A673 (cell line): ENCODE measurements at regions not wholly inside any gene's neighbourhood (a gene's known extent, or its start where the extent isn't known, plus 50 kb on each side); places are given as distances from the start of the nearest gene placed in this dataset.

Experiments
- BruUV-seq: library from RNA; stranded (reverse); fragments of 400-500 nt; replicated peaks from 2 replicates; lab custom pipeline; 2021; lab: Mats Ljungman, UMichigan
- CTCF ChIA-PET: fragments of 300-600 bp; sonication (Branson Sonifier 250); formaldehyde crosslinking; loops from one replicate; lab custom pipeline; 2022; ENCODE audit warnings: antibody characterized with exemption; lab: Charles Lee
- POLR2A ChIA-PET: fragments of 300-600 bp; sonication (Branson Sonifier 250); formaldehyde crosslinking; loops from one replicate; lab custom pipeline; 2022; ENCODE audit warnings: antibody characterized with exemption; ENCODE audit not compliant: low non-redundant PET; lab: Charles Lee
- DNase-seq: peaks from one replicate; pipeline ENCODE4 v3.0.0-alpha.2; 2015; ENCODE audit warnings: low spot score
- H3K27ac ChIP-seq: fragments of 200-600 bp; sonication (generic); 2 replicates; pipeline ENCODE4 v1.5.1; 2016; ENCODE audit warnings: mixed run types, low read depth, mild to moderate bottlenecking, mixed read lengths, antibody characterized with exemption, low read length; ENCODE audit not compliant: poor library complexity, severe bottlenecking
- H3K27me3 ChIP-seq: fragments of 200-600 bp; sonication (generic); replicated peaks from 2 replicates; pipeline ENCODE4 v1.6.1; 2017; ENCODE audit warnings: mixed run types, low read depth, mild to moderate bottlenecking, mixed read lengths, antibody characterized with exemption, low read length; ENCODE audit not compliant: insufficient read depth, poor library complexity
- H3K36me3 ChIP-seq: fragments of 200-600 bp; sonication (generic); 2 replicates; pipeline ENCODE4 v1.6.1; 2016; ENCODE audit warnings: mixed run types, mild to moderate bottlenecking, mixed read lengths, antibody characterized with exemption, low read length; ENCODE audit not compliant: insufficient read depth, poor library complexity, severe bottlenecking
- H3K4me1 ChIP-seq: fragments of 200-600 bp; sonication (generic); 2 replicates; pipeline ENCODE4 v1.6.1; 2017; ENCODE audit warnings: mixed run types, mild to moderate bottlenecking, mixed read lengths, antibody characterized with exemption, low read length; ENCODE audit not compliant: insufficient read depth, poor library complexity, severe bottlenecking
- H3K4me3 ChIP-seq: fragments of 200-600 bp; sonication (generic); 2 replicates; pipeline ENCODE4 v1.5.1; 2016; ENCODE audit warnings: low read depth, mixed run types, mild to moderate bottlenecking, mixed read lengths, low read length; ENCODE audit not compliant: poor library complexity, severe bottlenecking
- H3K9me3 ChIP-seq: fragments of 200-600 bp; sonication (generic); 2 replicates; pipeline ENCODE4 v1.6.1; 2016; ENCODE audit warnings: mixed run types, low read depth, mild to moderate bottlenecking, mixed read lengths, antibody characterized with exemption, low read length; ENCODE audit not compliant: poor library complexity, severe bottlenecking
- EZH2 ChIP-seq: fragments of 200-600 bp; sonication (generic); IDR thresholded peaks from 2 replicates; pipeline ENCODE4 v1.6.1; 2017; ENCODE audit warnings: borderline replicate concordance, low read depth, mild to moderate bottlenecking, mixed read lengths, antibody characterized with exemption, low read length; ENCODE audit not compliant: poor library complexity, severe bottlenecking
- intact Hi-C: fragments of 100-400 bp; cut with micrococcal nuclease; formaldehyde crosslinking; loops from one replicate; pipeline ENCODE4 v1.10.0; 2022; ENCODE audit not compliant: unreplicated experiment
- TF ChIP-seq, protein P1 (sequence below): fragments of 300-800, 200-600 bp; sonication (generic); conservative IDR thresholded peaks from 2 replicates; pipeline ENCODE4 v1.5.1; 2017; ENCODE audit warnings: low read depth, mild to moderate bottlenecking, antibody characterized with exemption, low read length, moderate library complexity, mixed read lengths

DNA sequence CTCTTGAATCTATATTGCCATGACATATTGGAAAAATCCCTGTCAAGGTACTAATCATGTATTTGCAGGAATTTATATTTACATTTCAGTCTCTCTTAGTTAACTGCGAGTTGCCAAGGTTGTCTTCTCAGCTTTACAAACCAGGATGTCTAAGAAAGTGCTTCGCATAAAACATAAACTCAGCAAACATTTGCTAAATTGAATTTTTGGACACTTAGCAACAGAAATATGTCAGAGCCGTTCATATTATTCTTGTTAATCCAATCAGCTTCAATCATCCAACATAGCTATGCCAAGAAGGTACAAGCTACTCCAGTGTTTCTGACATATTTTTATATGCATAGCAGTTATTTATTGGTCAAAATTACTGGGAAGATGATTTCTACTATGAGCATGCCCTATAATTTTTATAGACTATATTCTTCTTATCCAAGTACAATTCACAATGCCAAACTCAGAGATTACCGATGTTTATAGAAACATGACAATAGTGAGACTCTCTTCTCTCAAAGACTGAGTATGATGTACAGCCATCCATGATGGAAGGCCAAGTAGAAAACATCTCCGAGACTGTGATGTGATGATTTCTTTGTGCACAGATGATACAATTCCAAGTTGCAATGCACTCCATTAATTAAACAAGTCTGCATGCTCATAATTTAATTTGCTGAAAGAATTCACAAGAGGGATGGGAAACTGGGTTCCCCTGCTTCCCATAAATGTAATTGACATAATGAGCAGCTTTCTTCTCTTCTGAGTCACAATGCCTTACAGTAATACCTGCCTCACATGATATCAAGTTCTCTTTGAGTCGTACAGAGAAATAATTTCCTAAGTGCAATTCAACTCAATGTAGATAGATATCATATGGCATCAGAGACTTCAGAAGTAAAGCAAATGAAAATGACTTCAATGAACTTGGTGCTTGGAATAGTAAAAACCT, 776.3 kb downstream of the EFNB2 start:
- Histone ChIP-seq H3K27ac (no peak overlapping the region), H3K4me1 (no peaks in the 10 kb centered on the region), H3K4me3 (no peak overlapping the region), H3K27me3 (no peaks in the 10 kb centered on the region), H3K36me3 (no peaks in the 10 kb centered on the region), H3K9me3 (no peaks in the 10 kb centered on the region)
- BruUV-seq: no TSS peak
- ChIA-PET POLR2A (no interaction called here), CTCF (no interaction called here)
- no peak for DNase-seq
- intact Hi-C loops: no loop called here
- TF ChIP-seq, protein P1, sequence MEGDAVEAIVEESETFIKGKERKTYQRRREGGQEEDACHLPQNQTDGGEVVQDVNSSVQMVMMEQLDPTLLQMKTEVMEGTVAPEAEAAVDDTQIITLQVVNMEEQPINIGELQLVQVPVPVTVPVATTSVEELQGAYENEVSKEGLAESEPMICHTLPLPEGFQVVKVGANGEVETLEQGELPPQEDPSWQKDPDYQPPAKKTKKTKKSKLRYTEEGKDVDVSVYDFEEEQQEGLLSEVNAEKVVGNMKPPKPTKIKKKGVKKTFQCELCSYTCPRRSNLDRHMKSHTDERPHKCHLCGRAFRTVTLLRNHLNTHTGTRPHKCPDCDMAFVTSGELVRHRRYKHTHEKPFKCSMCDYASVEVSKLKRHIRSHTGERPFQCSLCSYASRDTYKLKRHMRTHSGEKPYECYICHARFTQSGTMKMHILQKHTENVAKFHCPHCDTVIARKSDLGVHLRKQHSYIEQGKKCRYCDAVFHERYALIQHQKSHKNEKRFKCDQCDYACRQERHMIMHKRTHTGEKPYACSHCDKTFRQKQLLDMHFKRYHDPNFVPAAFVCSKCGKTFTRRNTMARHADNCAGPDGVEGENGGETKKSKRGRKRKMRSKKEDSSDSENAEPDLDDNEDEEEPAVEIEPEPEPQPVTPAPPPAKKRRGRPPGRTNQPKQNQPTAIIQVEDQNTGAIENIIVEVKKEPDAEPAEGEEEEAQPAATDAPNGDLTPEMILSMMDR: no peak
- no peak for TF ChIP-seq EZH2

DNA sequence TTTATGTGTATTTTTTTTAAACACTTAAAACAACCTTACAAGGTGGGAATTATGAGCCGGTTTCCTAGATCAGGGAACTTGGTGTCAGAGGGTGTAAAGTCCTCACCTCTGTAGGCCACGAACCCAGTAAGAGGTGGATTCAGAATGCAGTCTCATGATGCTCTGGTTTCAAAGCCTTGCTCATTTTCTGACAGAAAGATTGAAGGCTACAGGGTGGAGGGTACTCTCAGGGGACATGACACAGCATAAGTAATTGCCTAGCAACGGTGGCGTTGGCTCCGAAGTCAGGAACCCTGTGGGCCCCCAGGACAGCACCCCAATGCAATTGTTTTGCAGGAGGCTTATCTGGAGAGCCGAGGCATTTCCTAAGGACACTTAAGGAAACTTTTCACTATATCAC, 794.7 kb downstream of the EFNB2 start:
- ChIA-PET CTCF (no interaction called here), POLR2A (no interaction called here)
- Histone ChIP-seq H3K27me3 (no peaks in the 10 kb centered on the region), H3K4me1 (no peaks in the 10 kb centered on the region), H3K27ac (no peak overlapping the region), H3K9me3 (no peaks in the 10 kb centered on the region), H3K4me3 (no peak overlapping the region), H3K36me3 (no peaks in the 10 kb centered on the region)
- intact Hi-C loops: no loop called here
- no peak for DNase-seq
- no peak for TF ChIP-seq EZH2
- TF ChIP-seq, protein P1: no peak
- no TSS peak for BruUV-seq

GRCh38 chr13:105737688-105738087, 797.8 kb downstream of the EFNB2 start:
- ChIA-PET POLR2A (no interaction called here), CTCF (no interaction called here)
- Histone ChIP-seq H3K4me3 (no peak overlapping the region), H3K27me3 (no peaks in the 10 kb centered on the region), H3K4me1 (no peaks in the 10 kb centered on the region), H3K36me3 (no peaks in the 10 kb centered on the region), H3K9me3 (no peaks in the 10 kb centered on the region), H3K27ac (no peak overlapping the region)
- intact Hi-C loops: no loop called here
- TF ChIP-seq EZH2: no peak
- TF ChIP-seq, protein P1: no peak
- BruUV-seq: no TSS peak
- no peak for DNase-seq
